Bone marrow (tissue), 2 donors: ENCODE measurements at regions not wholly inside any gene's neighbourhood (a gene's known extent, or its start where the extent isn't known, plus 50 kb on each side); places are given as distances from the start of the nearest gene placed in this dataset.
"Not testable (repeated sequence)": the region's sequence is repeated elsewhere in the genome, so short reads cannot be mapped to it uniquely, and the experiment has no call there.

Experiments
- DNase-seq, 2 donors: peaks; one replicate each; lab custom pipeline; 2025; lab: John Stamatoyannopoulos, UW

DNA sequence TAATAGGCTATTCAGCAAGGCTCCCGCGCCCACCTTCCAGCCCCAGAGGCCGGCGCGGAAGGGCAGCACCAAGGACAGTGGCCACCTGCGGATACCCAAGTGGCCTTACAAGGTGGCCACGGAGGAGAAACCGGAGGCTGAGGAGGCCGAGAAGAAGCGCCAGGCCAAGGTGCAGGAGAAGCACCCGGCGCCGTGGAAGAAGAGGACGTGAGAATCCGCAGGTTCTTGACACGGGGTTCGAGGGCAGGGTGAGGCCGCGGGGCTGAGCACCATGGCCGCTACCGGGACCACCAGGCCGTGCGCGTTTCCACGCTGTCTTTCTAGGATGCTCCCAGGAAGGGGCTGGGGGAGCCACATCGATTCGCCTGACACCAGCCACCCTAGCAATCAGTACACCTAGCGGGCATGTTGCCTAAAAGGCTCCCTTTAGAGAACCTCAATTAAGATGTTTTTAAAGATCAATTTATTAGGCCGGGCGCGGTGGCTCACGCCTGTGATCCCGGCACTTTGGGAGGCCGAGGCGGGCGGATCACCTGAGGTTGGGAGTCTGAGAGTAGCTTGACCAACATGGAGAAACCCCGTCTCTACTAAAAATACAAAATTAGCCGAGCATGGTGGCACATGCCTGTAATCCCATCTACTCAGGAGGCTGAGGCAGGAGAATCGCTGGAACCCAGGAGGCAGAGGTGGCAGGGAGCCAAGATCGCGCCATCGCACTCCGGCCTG is 134.3 kb upstream of the OR4C13 start:
- DNase-seq = not testable (repeated sequence)

DNA sequence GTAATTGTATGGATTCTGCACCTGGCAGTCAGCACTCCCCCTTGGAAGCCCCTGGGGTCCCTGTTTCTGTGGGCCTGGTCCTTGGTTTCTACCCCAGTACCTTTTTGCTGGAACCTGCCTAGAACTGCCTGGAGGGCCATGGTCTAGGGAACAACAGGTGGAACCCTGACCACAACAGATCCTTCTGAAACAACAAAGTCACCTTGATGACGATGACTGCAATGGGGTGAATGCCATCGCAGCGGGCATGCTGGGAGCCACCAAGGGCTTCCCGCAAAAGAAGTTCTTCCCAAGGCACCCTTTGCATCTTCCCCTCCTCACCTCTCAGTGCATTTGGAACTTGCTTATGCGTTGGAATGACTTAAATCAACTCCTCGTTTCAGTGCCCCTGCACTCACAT is 129.0 kb upstream of the OR4C13 start:
- DNase-seq = not testable (repeated sequence)

DNA sequence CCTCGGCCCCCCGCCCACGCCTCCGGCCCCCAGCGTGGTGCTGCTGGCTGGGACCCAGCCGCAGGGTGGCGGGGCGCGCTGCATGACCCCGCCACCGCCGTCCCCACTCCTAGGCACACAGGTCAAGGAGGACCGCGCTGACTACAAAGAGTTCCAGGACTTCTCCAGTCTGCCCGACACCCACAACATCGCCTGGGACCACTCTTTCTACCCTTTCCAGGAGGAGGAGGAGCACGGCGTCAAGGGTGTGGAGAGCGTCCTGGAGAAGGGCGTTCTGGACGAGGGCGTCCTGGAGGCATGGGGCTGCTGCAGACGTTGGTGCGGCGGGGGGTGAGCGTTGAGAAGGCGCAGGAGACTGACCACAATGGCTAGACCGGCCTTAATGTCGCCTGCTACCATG is 101.7 kb upstream of the OR4C13 start:
- DNase-seq = not testable (repeated sequence)

DNA sequence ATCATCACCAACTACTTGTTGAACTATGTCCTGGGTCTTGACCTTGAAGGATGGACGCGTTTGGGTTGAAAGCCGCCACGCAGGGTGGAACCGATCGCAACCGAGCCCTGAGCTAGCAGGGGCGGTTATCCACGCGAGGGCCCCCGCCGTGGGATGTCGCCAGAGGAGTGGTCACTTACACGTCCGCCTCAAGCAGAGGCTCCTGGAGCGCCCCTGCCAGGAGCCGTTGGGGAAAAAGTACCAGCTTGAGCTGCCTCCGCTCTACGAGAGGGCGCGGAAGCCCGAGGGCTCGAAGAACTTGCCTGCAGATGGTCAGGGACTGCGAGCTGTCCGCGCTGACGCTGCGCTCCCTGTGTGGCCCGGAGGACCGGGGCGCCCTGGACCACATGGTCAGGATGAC is 100.7 kb upstream of the OR4C13 start:
- DNase-seq = no peak

DNA sequence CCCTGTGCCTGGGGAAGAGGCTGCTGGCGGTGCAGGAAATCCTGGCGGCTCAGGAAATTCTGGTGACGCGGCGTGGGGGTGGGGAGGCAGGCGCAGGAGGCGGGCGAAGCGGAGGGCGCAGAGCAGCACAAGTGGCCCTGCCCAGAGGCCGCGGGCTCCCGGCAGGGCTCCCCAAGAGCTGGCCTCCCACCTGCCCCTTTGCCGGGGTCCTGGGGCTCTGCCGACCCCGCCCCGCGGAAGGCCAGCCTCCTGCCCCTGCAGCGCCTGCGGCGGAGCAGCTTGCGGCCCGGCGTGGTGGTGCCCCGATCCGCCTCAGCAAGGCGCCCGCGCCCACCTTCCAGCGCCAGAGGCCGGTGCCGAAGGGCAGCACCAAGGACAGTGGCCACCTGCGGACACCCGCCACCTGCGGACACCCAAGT is 100.2 kb upstream of the OR4C13 start:
- no peak for DNase-seq

DNA sequence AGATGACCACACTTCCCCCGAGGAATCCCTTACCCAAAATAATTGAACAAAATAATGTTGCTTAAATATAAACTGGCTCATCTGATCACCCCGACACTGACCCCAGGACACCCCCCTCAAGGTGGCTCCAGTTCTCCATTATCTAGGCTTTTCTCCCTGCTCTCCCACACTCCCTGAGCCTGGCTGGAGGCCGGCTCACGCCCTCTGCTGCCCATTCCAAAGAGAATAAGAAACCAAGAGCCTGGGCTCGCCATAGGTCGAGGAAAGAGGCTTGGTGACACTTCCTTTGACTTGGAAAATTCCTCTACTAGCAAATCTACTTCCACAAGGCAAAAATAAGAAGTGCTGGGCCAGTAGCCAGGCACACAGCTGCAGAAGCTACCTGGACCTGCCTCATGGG is 63.3 kb upstream of the OR4C13 start:
- not testable (repeated sequence) for DNase-seq

DNA sequence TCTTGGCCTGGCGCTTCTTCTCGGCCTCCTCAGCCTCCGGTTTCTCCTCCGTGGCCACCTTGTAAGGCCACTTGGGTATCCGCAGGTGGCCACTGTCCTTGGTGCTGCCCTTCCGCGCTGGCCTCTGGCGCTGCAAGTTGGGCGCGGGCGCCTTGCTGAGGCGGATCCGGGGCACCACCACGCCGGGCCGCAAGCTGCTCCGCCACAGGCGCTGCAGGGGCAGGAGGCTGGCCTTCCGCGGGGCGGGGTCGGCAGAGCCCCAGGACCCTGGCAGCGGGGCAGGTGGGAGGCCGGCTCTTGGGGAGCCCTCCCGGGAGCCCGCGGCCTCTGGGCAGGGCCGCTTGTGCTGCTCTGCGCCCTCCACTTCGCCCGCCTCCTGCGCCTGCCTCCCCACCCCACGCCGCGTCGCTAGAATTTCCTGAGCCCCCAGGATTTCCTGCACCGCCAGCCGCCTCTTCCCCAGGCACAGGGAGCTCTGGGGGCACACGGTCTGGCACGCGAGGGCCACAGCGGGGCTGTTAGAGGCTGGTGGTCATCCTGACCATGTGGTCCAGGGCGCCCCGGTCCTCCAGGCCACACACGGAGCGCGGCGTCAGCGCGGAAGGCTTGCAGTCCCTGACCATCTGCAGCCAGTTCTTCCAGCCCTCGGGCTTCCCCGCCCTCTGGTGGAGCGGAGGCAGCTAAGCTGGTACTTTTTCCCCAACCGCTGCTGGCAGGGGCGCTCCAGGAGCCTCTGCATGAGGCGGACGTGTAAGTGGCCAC is 60.1 kb upstream of the OR4C13 start:
- DNase-seq = not testable (repeated sequence)

DNA sequence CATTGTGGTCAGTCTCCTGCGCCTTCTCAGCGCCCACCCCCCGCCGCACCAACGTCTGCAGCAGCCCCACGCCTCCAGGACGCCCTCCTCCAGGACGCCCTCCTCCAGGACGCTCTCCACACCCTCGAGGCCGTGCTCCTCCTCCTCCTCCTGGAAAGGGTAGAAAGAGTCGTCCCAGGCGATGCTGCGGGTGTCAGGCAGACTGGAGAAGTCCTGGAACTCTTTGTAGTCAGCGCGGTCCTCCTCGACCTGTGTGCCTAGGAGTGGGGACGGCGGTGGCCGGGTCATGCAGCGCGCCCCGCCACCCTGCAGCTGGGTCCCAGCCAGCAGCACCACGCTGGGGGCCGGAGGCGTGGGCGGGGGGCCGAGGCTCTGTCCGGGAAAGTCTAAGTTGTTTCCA is 58.7 kb upstream of the OR4C13 start:
- DNase-seq = not testable (repeated sequence)
